GM18858 (cell line): ENCODE measurements at regions not wholly inside any gene's neighbourhood (a gene's known extent, or its start where the extent isn't known, plus 50 kb on each side); places are given as distances from the start of the nearest gene placed in this dataset.

Source experiments
- ATAC-seq: cut with Tn5 transposase; IDR thresholded peaks from one replicate; pipeline ENCODE4 v1.9.1; 2021; ENCODE audit not compliant: unreplicated experiment

- ATAC-seq = no peak
Measured at GRCh38 chr17:77306790-77307478, 166.2 kb downstream of the SEC14L1 start.

- no peak for ATAC-seq
Measured at GRCh38 chr17:77307479-77308198, 166.9 kb downstream of the SEC14L1 start.

GRCh38 chr17:77308861-77309726 lies 168.3 kb downstream of the SEC14L1 start:
- no peak for ATAC-seq

- ATAC-seq = no peak
Measured at GRCh38 chr17:77310336-77310735, 169.6 kb downstream of the SEC14L1 start.

GRCh38 chr17:77311371-77311981 lies 170.7 kb downstream of the SEC14L1 start:
- ATAC-seq = no peak

- no peak for ATAC-seq
Measured at GRCh38 chr17:77312061-77312701, 171.4 kb downstream of the SEC14L1 start.

GRCh38 chr17:77312786-77313599 lies 172.2 kb downstream of the SEC14L1 start:
- no peak for ATAC-seq

- no peak for ATAC-seq
Measured at GRCh38 chr17:77313831-77314230, 173.1 kb downstream of the SEC14L1 start.

GRCh38 chr17:77314601-77315000 lies 173.8 kb downstream of the SEC14L1 start:
- ATAC-seq = no peak

- ATAC-seq = no peak
Measured at GRCh38 chr17:77315010-77315409, 174.2 kb downstream of the SEC14L1 start.

- no peak for ATAC-seq
Measured at GRCh38 chr17:77315551-77316190, 174.9 kb downstream of the SEC14L1 start.

- no peak for ATAC-seq
Measured at GRCh38 chr17:77316191-77316641, 175.4 kb downstream of the SEC14L1 start.

- ATAC-seq = no peak
Measured at GRCh38 chr17:77316651-77317050, 175.9 kb downstream of the SEC14L1 start.

GRCh38 chr17:77317091-77317750 lies 176.5 kb downstream of the SEC14L1 start:
- no peak for ATAC-seq

- no peak for ATAC-seq
Measured at GRCh38 chr17:77318021-77318420, 177.3 kb downstream of the SEC14L1 start.

- no peak for ATAC-seq
Measured at GRCh38 chr17:77318491-77319210, 177.9 kb downstream of the SEC14L1 start.

GRCh38 chr17:77319211-77320043 lies 178.7 kb downstream of the SEC14L1 start:
- ATAC-seq = no peak
